ENCODE measurements at regions not wholly inside any gene's neighbourhood (a gene's known extent, or its start where the extent isn't known, plus 50 kb on each side); places are given as distances from the start of the nearest gene placed in this dataset.

- Histone ChIP-seq H4K20me1 (replicated peaks in 1 of 2; ENCODE audit: control insufficient read depth in 1 of 2, insufficient read depth in 2 of 2, low read length in 2 of 2) (no peaks in the 10 kb centered on the region), H3K9me3 (ENCODE audit: insufficient read depth in 2 of 2, low read depth in 1 of 2, low read length in 1 of 2) (no peaks in the 10 kb centered on the region), H2AK5ac (ENCODE audit: low read depth, low read length) (no peak overlapping the region), H3K79me1 (ENCODE audit: low read depth, low read length) (no peaks in the 10 kb centered on the region), H3K36me3 (ENCODE audit: control insufficient read depth in 2 of 4, insufficient read depth in 4 of 4, low read length in 3 of 4) (no peaks in the 10 kb centered on the region), H3K23me2 (ENCODE audit: low read depth, low read length) (no peaks in the 10 kb centered on the region), H3K18ac (ENCODE audit: extremely low read depth, low read length) (no peak overlapping the region), H3K4me2 (ENCODE audit: insufficient read depth in 1 of 2, low read depth in 2 of 2, low read length in 2 of 2) (no peak overlapping the region), H2BK120ac (replicated peaks; ENCODE audit: low read depth, low read length) (no peak overlapping the region), H4K5ac (ENCODE audit: insufficient read length, low read depth, low read length) (no peak overlapping the region), H3K14ac (ENCODE audit: insufficient read length) (no peak overlapping the region), H3K27me3 (replicated peaks in 1 of 4; ENCODE audit: control insufficient read depth in 3 of 4, extremely low read depth in 1 of 4, insufficient read depth in 3 of 4, low read length in 3 of 4) (no peaks in the 10 kb centered on the region), H2BK12ac (ENCODE audit: low read depth, low read length) (no peak overlapping the region), H3K79me2 (ENCODE audit: control insufficient read depth in 1 of 2, insufficient read depth in 2 of 2, low read length in 2 of 2) (no peaks in the 10 kb centered on the region), H2AFZ (ENCODE audit: low read length) (no peak overlapping the region), H3K4ac (replicated peaks; ENCODE audit: insufficient read length, low read depth, low read length) (no peak overlapping the region), H3K56ac (replicated peaks; ENCODE audit: insufficient read length, low read depth, low read length) (no peak overlapping the region), H3K27ac (ENCODE audit: low read depth, low read length) (no peak overlapping the region), H4K91ac (replicated peaks; ENCODE audit: insufficient read length, low read length) (no peak overlapping the region), H2BK5ac (ENCODE audit: low read depth, low read length) (no peak overlapping the region), H3K9ac (replicated peaks in 1 of 4; ENCODE audit: extremely low read depth in 1 of 4, low read depth in 3 of 4, low read length in 3 of 4) (no peak overlapping the region), H2BK15ac (ENCODE audit: low read length) (no peak overlapping the region), H3K4me3 (ENCODE audit: extremely low read depth in 1 of 4, insufficient read depth in 2 of 4, low read depth in 3 of 4, low read length in 4 of 4) (no peak overlapping the region), H2BK20ac (ENCODE audit: low read length) (no peak overlapping the region), H3K4me1 (replicated peaks in 1 of 4; ENCODE audit: control insufficient read depth in 3 of 4, insufficient read depth in 4 of 4, low read length in 3 of 4) (no peaks in the 10 kb centered on the region), H3K23ac (ENCODE audit: insufficient read length) (no peak overlapping the region), H4K8ac (ENCODE audit: extremely low read depth, insufficient read depth, low read length) (no peak overlapping the region)
- FAIRE-seq (no peak), DNase-seq (ENCODE audit: low read depth in 1 of 2, low spot score in 2 of 2) (no peak)
- TF ChIP-seq CHD2 (IDR thresholded peaks at IDR 0.05; ENCODE audit: low read length) (no peak), SIX5 (IDR thresholded peaks at IDR 0.05; ENCODE audit: low read depth, low read length) (no peak), CBX8 (IDR thresholded peaks at IDR 0.05; ENCODE audit: borderline replicate concordance, low read depth, low read length) (no peak), RBBP5 (IDR thresholded peaks at IDR 0.05; ENCODE audit: borderline replicate concordance, low read depth, low read length) (no peak), FOSL1 (IDR thresholded peaks at IDR 0.05; ENCODE audit: insufficient read depth, low read depth, low read length) (no peak), RXRA (IDR thresholded peaks at IDR 0.05; ENCODE audit: insufficient read depth, low read depth, low read length) (no peak), BCL11A (IDR thresholded peaks at IDR 0.05; ENCODE audit: low read depth in 2 of 2, low read length in 2 of 2) (no peak)
- ChIA-PET POLR2A (ENCODE audit: partially characterized antibody) (no interaction called here), CTCF (ENCODE audit: partially characterized antibody) (interaction anchor here (0.7 kb wide), 1 partner anchor 28 kb away, joined by 3 read pairs; no protein-coding TSS in a partner anchor)
Measured at GRCh38 chr5:110852053-110852452, 113.2 kb downstream of the SLC25A46 start.
